ENCODE measurements at regions not wholly inside any gene's neighbourhood (a gene's known extent, or its start where the extent isn't known, plus 50 kb on each side); places are given as distances from the start of the nearest gene placed in this dataset.

DNA sequence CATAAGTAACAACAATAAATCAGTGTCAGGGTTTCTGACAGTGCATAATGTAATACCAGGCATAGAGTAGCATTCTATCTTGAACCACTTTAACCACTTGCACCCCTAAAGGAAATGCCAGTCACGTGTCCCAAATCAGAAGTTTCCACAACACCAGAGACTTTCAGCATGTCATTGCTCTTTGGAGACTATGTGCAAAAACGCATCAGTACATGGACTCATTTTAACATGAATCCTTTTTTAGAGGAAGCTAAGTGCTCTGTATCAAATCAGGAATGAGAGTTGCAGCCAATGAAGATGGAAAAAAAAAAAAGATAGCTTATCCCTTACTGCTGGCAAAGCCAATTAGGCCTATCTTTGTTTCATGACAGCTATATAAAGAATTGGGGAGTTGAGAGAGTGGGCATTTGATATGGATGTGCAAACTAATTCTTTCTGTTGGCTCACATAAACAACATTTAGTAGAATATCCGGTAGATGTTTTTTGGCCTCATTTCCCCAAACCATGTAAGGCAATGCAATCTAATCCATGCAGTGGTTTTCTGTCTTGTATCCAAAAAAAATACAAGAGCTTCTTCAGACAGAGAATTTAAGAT, 353.1 kb downstream of the IRS1 start:
- H3K4me1 ChIP-seq, result peaks cover 7% of the 10 kb centered on the region; the same call in 1 of the 3 replicates
- ChIA-PET CTCF (no interaction called here), POLR2A (no interaction called here)
- ATAC-seq, result no peak
- H3K4me2 ChIP-seq, result no peak overlapping the region
- no peak overlapping the region for H3K4me3 ChIP-seq
- peaks cover 1% of the 10 kb centered on the region for H3K9me3 ChIP-seq
- no peak for DNase-seq (ENCODE audit: low read depth in 1 of 2, low spot score in 1 of 2)
- WGBS (ENCODE audit: missing lambda C conversion rate), result 66% methylated on average over 3 of the region's 3 CpGs
- TF ChIP-seq HES2 (IDR thresholded peaks at IDR 0.05) (no peak), NPAS2 (CRISPR knock-in tag; IDR thresholded peaks at IDR 0.05; ENCODE audit: borderline replicate concordance) (no peak), EHMT2 (IDR thresholded peaks at IDR 0.05; ENCODE audit: low read depth) (no peak), CTCF (IDR thresholded peaks at IDR 0.05) (no peak), JUN (IDR thresholded peaks at IDR 0.05) (no peak), HOXB5 (CRISPR knock-in tag; IDR thresholded peaks at IDR 0.05) (no peak)
- TF ChIP-seq, protein P1, sequence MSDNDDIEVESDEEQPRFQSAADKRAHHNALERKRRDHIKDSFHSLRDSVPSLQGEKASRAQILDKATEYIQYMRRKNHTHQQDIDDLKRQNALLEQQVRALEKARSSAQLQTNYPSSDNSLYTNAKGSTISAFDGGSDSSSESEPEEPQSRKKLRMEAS (IDR thresholded peaks at IDR 0.05), result no peak
- no peak overlapping the region for H3K27ac ChIP-seq
- no peak for FAIRE-seq

DNA sequence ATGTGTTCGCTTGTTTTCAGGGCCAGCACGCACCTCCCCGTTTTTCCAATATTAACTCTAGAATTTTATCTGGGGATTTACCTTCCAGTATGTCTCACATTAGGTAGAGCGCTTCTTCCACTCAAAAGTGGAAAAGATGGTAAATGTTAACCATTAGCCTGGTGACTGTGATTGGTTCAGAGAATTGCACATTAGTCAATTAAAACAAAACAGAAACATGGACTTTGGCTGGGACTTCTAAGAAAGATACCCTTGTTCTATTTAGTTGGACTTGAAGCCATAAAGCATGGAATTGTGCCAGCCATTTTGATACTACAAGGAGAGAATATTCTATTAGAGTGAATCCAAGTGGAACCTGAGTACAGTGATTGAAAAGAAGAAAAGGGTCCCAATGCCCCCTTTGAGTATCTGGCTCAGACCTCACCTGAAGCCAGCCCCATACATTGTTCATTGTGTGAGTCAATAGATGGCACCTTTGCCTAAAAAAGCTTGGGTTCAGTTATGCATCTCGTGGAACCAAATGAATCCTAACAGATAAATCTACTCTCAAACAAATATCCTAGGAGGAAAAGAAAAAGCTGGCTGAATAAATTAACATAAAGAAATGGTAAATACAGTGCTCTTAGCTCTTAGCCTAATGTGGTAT, 354.3 kb downstream of the IRS1 start:
- 84% methylated on average over 5 of the region's 5 CpGs for WGBS (ENCODE audit: missing lambda C conversion rate)
- no peak for FAIRE-seq
- no peak for ATAC-seq

More for the DNA sequence above, 354.3 kb downstream of the IRS1 start:
- Histone ChIP-seq H3K4me2 (no peak overlapping the region), H3K4me1 (peaks cover 9% of the 10 kb centered on the region; the same call in 2 of the 3 replicates), H3K4me3 (no peak overlapping the region), H3K9me3 (no peaks in the 10 kb centered on the region; the same call in 1 of the 3 replicates), H3K27ac (no peak overlapping the region)
- TF ChIP-seq CBX2 (IDR thresholded peaks at IDR 0.05; ENCODE audit: borderline replicate concordance, low read depth) (no peak), ZSCAN20 (CRISPR knock-in tag; IDR thresholded peaks at IDR 0.05) (no peak), ZC3H11A (IDR thresholded peaks at IDR 0.05) (no peak), KDM5A (IDR thresholded peaks at IDR 0.05) (no peak), FOXS1 (CRISPR knock-in tag; IDR thresholded peaks at IDR 0.05) (no peak)
- TF ChIP-seq, protein P2, sequence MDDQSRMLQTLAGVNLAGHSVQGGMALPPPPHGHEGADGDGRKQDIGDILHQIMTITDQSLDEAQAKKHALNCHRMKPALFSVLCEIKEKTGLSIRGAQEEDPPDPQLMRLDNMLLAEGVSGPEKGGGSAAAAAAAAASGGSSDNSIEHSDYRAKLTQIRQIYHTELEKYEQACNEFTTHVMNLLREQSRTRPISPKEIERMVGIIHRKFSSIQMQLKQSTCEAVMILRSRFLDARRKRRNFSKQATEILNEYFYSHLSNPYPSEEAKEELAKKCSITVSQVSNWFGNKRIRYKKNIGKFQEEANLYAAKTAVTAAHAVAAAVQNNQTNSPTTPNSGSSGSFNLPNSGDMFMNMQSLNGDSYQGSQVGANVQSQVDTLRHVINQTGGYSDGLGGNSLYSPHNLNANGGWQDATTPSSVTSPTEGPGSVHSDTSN (IDR thresholded peaks at IDR 0.05), result no peak
- TF ChIP-seq, protein P3, sequence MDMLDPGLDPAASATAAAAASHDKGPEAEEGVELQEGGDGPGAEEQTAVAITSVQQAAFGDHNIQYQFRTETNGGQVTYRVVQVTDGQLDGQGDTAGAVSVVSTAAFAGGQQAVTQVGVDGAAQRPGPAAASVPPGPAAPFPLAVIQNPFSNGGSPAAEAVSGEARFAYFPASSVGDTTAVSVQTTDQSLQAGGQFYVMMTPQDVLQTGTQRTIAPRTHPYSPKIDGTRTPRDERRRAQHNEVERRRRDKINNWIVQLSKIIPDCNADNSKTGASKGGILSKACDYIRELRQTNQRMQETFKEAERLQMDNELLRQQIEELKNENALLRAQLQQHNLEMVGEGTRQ (IDR thresholded peaks at IDR 0.05), result no peak
- TF ChIP-seq, protein P4, sequence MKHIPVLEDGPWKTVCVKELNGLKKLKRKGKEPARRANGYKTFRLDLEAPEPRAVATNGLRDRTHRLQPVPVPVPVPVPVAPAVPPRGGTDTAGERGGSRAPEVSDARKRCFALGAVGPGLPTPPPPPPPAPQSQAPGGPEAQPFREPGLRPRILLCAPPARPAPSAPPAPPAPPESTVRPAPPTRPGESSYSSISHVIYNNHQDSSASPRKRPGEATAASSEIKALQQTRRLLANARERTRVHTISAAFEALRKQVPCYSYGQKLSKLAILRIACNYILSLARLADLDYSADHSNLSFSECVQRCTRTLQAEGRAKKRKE (CRISPR knock-in tag; IDR thresholded peaks at IDR 0.05; ENCODE audit: low read depth), result no peak
- TF ChIP-seq, protein P1 (IDR thresholded peaks at IDR 0.05), result no peak
- TF ChIP-seq, protein P5, sequence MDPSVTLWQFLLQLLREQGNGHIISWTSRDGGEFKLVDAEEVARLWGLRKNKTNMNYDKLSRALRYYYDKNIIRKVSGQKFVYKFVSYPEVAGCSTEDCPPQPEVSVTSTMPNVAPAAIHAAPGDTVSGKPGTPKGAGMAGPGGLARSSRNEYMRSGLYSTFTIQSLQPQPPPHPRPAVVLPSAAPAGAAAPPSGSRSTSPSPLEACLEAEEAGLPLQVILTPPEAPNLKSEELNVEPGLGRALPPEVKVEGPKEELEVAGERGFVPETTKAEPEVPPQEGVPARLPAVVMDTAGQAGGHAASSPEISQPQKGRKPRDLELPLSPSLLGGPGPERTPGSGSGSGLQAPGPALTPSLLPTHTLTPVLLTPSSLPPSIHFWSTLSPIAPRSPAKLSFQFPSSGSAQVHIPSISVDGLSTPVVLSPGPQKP (IDR thresholded peaks at IDR 0.05; ENCODE audit: low read depth, low read length), result no peak
- ChIA-PET POLR2A (no interaction called here), CTCF (no interaction called here)
- no peak for DNase-seq (ENCODE audit: low read depth in 1 of 2, low spot score in 1 of 2)

All from A549 (cell line).